ENCODE measurements at regions not wholly inside any gene's neighbourhood (a gene's known extent, or its start where the extent isn't known, plus 50 kb on each side); places are given as distances from the start of the nearest gene placed in this dataset.

GRCh38 chr20:39574061-39574460, 611.9 kb downstream of the DHX35 start:
- no peak overlapping the region for H3K27ac ChIP-seq

DNA sequence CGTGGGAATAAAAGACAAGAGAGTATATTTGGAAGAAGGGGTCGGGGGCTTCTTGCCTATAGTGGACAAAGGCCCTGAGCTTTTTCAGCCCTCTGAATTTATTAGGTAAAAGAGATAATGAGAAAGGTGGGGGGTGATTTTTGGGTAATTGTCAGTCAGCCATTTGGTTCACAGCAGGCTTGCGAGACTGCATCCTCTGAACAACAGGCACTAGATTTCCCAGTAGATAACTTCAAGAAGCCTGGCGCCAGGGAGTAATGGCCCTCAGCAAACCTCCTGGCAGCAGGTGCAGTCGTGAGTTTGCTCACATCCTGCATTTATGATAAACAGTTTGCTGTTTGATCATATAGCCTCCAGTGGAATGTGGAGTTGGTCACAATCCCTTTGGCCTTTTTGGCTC, 609.0 kb downstream of the DHX35 start:
- H3K9me3 ChIP-seq, result no peaks in the 10 kb centered on the region
- no peaks in the 10 kb centered on the region for H3K36me3 ChIP-seq
- DNase-seq (ENCODE audit: extremely low spot score in 2 of 2), result no peak
- no peaks in the 10 kb centered on the region for H3K27me3 ChIP-seq
- H3K27ac ChIP-seq, result no peak overlapping the region
- TF ChIP-seq, protein P1, sequence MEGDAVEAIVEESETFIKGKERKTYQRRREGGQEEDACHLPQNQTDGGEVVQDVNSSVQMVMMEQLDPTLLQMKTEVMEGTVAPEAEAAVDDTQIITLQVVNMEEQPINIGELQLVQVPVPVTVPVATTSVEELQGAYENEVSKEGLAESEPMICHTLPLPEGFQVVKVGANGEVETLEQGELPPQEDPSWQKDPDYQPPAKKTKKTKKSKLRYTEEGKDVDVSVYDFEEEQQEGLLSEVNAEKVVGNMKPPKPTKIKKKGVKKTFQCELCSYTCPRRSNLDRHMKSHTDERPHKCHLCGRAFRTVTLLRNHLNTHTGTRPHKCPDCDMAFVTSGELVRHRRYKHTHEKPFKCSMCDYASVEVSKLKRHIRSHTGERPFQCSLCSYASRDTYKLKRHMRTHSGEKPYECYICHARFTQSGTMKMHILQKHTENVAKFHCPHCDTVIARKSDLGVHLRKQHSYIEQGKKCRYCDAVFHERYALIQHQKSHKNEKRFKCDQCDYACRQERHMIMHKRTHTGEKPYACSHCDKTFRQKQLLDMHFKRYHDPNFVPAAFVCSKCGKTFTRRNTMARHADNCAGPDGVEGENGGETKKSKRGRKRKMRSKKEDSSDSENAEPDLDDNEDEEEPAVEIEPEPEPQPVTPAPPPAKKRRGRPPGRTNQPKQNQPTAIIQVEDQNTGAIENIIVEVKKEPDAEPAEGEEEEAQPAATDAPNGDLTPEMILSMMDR (IDR thresholded peaks at IDR 0.05), result no peak
- TF ChIP-seq POLR2A (IDR thresholded peaks at IDR 0.05), result no peak
- no peak for TF ChIP-seq POLR2AphosphoS5 (IDR thresholded peaks at IDR 0.05; ENCODE audit: insufficient read depth in 1 of 2, low read depth in 1 of 2)
- H3K4me1 ChIP-seq, result no peaks in the 10 kb centered on the region
- intact Hi-C loops (cut with DNase I), result no loop called here
- H3K4me3 ChIP-seq, result no peak overlapping the region

More at GRCh38 chr20:39574061-39574460, 611.9 kb downstream of the DHX35 start:
- TF ChIP-seq, protein P1 (IDR thresholded peaks at IDR 0.05), result no peak
- TF ChIP-seq POLR2A (IDR thresholded peaks at IDR 0.05), result no peak
- DNase-seq (ENCODE audit: extremely low spot score in 2 of 2), result no peak
- Histone ChIP-seq H3K4me1 (no peaks in the 10 kb centered on the region), H3K36me3 (no peaks in the 10 kb centered on the region), H3K9me3 (no peaks in the 10 kb centered on the region), H3K4me3 (no peak overlapping the region), H3K27me3 (no peaks in the 10 kb centered on the region)
- intact Hi-C loops (cut with DNase I), result no loop called here

DNA sequence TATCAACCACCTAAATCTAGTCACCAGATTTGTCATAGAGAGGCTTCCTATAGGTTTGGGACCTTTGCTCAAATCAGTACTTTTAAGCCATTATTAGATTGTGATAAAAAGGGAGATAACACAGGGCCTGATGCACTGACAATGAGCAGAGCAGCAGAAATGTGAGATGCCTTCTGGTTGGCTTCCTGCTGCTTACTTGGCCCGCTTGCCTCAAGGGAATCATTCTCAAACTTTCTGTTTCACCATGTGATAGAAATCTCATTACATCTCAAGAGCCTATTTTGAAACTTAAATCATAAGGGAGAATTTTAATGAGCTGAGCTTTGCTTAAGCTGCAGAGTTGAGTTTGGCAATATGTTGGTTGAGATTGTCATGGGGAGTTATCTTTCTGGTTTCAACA, 606.0 kb downstream of the DHX35 start:
- H3K4me3 ChIP-seq, result no peak overlapping the region
- no peak for TF ChIP-seq POLR2AphosphoS5 (IDR thresholded peaks at IDR 0.05; ENCODE audit: insufficient read depth in 1 of 2, low read depth in 1 of 2)
- TF ChIP-seq, protein P1 (IDR thresholded peaks at IDR 0.05), result no peak
- TF ChIP-seq POLR2A (IDR thresholded peaks at IDR 0.05), result no peak
- H3K9me3 ChIP-seq, result no peaks in the 10 kb centered on the region
- intact Hi-C loops (cut with DNase I), result no loop called here
- DNase-seq (ENCODE audit: extremely low spot score in 2 of 2), result no peak
- no peak overlapping the region for H3K27ac ChIP-seq
- no peaks in the 10 kb centered on the region for H3K36me3 ChIP-seq
- H3K27me3 ChIP-seq, result no peaks in the 10 kb centered on the region
- no peaks in the 10 kb centered on the region for H3K4me1 ChIP-seq

DNA sequence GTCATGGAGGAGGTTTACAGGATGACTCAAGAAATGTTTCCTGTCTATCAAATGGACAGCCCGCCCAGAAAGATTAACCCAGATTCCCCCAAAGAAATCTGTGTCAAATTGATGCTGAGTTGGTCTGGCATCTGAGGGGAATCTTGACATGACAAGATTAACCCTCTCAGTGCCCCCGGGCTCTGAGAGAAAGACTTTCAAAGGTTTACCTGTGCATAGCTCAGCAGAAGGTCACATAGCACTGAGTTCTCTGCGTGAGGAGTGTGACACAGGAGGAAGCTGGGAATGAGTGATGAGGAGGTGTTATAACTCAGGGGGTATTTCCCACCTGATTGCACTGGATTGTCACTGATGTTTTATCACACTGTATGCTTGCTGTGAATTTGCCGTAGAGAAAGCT, 601.2 kb downstream of the DHX35 start:
- no peak for TF ChIP-seq POLR2AphosphoS5 (IDR thresholded peaks at IDR 0.05; ENCODE audit: insufficient read depth in 1 of 2, low read depth in 1 of 2)
- no peak for TF ChIP-seq POLR2A (IDR thresholded peaks at IDR 0.05)
- TF ChIP-seq, protein P1 (IDR thresholded peaks at IDR 0.05), result no peak
- intact Hi-C loops (cut with DNase I), result no loop called here
- Histone ChIP-seq H3K4me3 (no peak overlapping the region), H3K4me1 (no peaks in the 10 kb centered on the region), H3K9me3 (no peaks in the 10 kb centered on the region), H3K27me3 (no peaks in the 10 kb centered on the region), H3K27ac (no peak overlapping the region), H3K36me3 (no peaks in the 10 kb centered on the region)
- DNase-seq (ENCODE audit: extremely low spot score in 2 of 2), result no peak

DNA sequence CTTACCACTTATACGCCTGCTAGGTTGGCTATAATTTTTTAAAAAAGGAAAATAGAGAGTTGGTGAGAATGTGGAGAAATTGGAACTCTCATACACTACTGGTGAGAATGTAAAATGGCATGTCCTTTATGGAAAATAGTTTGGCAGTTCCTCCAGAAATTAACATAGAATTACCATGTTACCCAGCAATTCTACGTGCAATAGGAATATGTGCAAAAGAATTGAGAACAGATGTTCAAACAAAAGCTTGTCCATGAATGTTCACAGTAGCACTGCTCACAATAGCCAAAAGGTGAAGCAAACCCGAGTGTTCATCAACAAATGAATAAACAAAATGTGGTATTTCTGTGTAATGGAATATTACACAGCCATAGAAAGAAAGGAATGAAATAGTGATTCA, 592.2 kb downstream of the DHX35 start:
- H3K4me3 ChIP-seq, result no peak overlapping the region
- intact Hi-C loops (cut with DNase I), result no loop called here
- H3K9me3 ChIP-seq, result no peaks in the 10 kb centered on the region
- no peaks in the 10 kb centered on the region for H3K36me3 ChIP-seq
- no peaks in the 10 kb centered on the region for H3K27me3 ChIP-seq
- DNase-seq (ENCODE audit: extremely low spot score in 2 of 2), result no peak
- TF ChIP-seq, protein P1 (IDR thresholded peaks at IDR 0.05), result no peak
- TF ChIP-seq POLR2AphosphoS5 (IDR thresholded peaks at IDR 0.05; ENCODE audit: insufficient read depth in 1 of 2, low read depth in 1 of 2) (no peak), POLR2A (IDR thresholded peaks at IDR 0.05) (no peak)
- no peak overlapping the region for H3K27ac ChIP-seq
- no peaks in the 10 kb centered on the region for H3K4me1 ChIP-seq
